H9 (cell line): ENCODE measurements at regions not wholly inside any gene's neighbourhood (a gene's known extent, or its start where the extent isn't known, plus 50 kb on each side); places are given as distances from the start of the nearest gene placed in this dataset.

ENCODE experiments used
- DNase-seq: peaks from one replicate; pipeline ENCODE4 v3.0.0-alpha.2; 2017
- H2AFZ ChIP-seq: one replicate; pipeline ENCODE4 v1.6.1; 2013; ENCODE audit warnings: mild to moderate bottlenecking, low read length, control low read depth, moderate library complexity
- H2AK5ac ChIP-seq: 2 replicates; pipeline ENCODE4 v1.6.1; 2013; ENCODE audit warnings: low read length, control low read depth, mixed read lengths; ENCODE audit not compliant: insufficient read length
- H2BK120ac ChIP-seq: one replicate; pipeline ENCODE4 v1.6.1; 2013; ENCODE audit warnings: low read depth, mild to moderate bottlenecking, low read length, control low read depth, inconsistent platforms; ENCODE audit not compliant: poor library complexity, severe bottlenecking
- H2BK12ac ChIP-seq: 2 replicates; pipeline ENCODE4 v1.6.1; 2013; ENCODE audit warnings: low read length, control low read depth, mixed read lengths, low read depth; ENCODE audit not compliant: insufficient read length
- H2BK15ac ChIP-seq: 2 replicates; pipeline ENCODE4 v1.6.1; 2013; ENCODE audit warnings: low read depth, low read length, control low read depth
- H2BK20ac ChIP-seq: one replicate; pipeline ENCODE4 v1.6.1; 2013; ENCODE audit warnings: low read depth, mild to moderate bottlenecking, low read length, control low read depth, inconsistent platforms; ENCODE audit not compliant: poor library complexity, severe bottlenecking
- H2BK5ac ChIP-seq: 2 replicates; pipeline ENCODE4 v1.6.1; 2013; ENCODE audit warnings: low read length, control low read depth, mixed read lengths; ENCODE audit not compliant: insufficient read length
- H3K14ac ChIP-seq: 2 replicates; pipeline ENCODE4 v1.6.1; 2013; ENCODE audit warnings: low read length, control low read depth; ENCODE audit not compliant: insufficient read depth
- H3K18ac ChIP-seq: 2 replicates; pipeline ENCODE4 v1.6.1; 2013; ENCODE audit warnings: low read depth, mild to moderate bottlenecking, mixed read lengths, low read length, control low read depth; ENCODE audit not compliant: insufficient read length
- H3K23ac ChIP-seq: 2 replicates; pipeline ENCODE4 v1.6.1; 2013; ENCODE audit warnings: low read length, control low read depth, mixed read lengths, low read depth; ENCODE audit not compliant: insufficient read length
- H3K23me2 ChIP-seq: 2 replicates; pipeline ENCODE4 v1.6.1; 2013; ENCODE audit warnings: low read depth, mild to moderate bottlenecking, mixed read lengths, low read length, control low read depth; ENCODE audit not compliant: insufficient read length, poor library complexity, severe bottlenecking
- H3K27ac ChIP-seq: 2 replicates; pipeline ENCODE4 v1.5.1; 2013; ENCODE audit warnings: low read length, control low read depth, mixed read lengths, low read depth; ENCODE audit not compliant: insufficient read length
- H3K27me3 ChIP-seq: 2 replicates; pipeline ENCODE4 v1.6.1; 2013; ENCODE audit warnings: low read length, control low read depth, inconsistent platforms; ENCODE audit not compliant: insufficient read depth
- H3K4ac ChIP-seq: 2 replicates; pipeline ENCODE4 v1.6.1; 2013; ENCODE audit warnings: low read depth, mild to moderate bottlenecking, control low read depth, inconsistent platforms, low read length, moderate library complexity
- H3K4me1 ChIP-seq: 2 replicates; pipeline ENCODE4 v1.6.1; 2013; ENCODE audit warnings: low read length, control low read depth, inconsistent platforms; ENCODE audit not compliant: insufficient read depth
- H3K4me2 ChIP-seq: 2 replicates; pipeline ENCODE4 v1.6.1; 2013; ENCODE audit warnings: low read length, control low read depth, mixed read lengths; ENCODE audit not compliant: insufficient read length, insufficient read depth
- H3K56ac ChIP-seq: 2 replicates; pipeline ENCODE4 v1.6.1; 2013; ENCODE audit warnings: low read depth, mild to moderate bottlenecking, mixed read lengths, low read length, control low read depth; ENCODE audit not compliant: insufficient read length
- H3K79me1 ChIP-seq: 2 replicates; pipeline ENCODE4 v1.6.1; 2013; ENCODE audit warnings: low read depth, mild to moderate bottlenecking, moderate library complexity, low read length, control low read depth, inconsistent platforms; ENCODE audit not compliant: insufficient read depth, poor library complexity, severe bottlenecking
- H3K79me2 ChIP-seq: 2 replicates; pipeline ENCODE4 v1.6.1; 2013; ENCODE audit warnings: low read length, control low read depth, inconsistent platforms; ENCODE audit not compliant: insufficient read depth
- H3K9ac ChIP-seq: 2 replicates; pipeline ENCODE4 v1.6.1; 2013; ENCODE audit warnings: low read length, control low read depth, mixed read lengths; ENCODE audit not compliant: insufficient read length; ENCODE audit errors: extremely low read depth
- H3K9me3 ChIP-seq: one replicate; pipeline ENCODE4 v1.6.1; 2013; ENCODE audit warnings: low read depth, low read length, inconsistent platforms; ENCODE audit not compliant: control insufficient read depth
- H3T11ph ChIP-seq: one replicate; pipeline ENCODE4 v1.6.1; 2013; ENCODE audit warnings: mild to moderate bottlenecking, low read length, control low read depth, inconsistent platforms
- H4K20me1 ChIP-seq: one replicate; pipeline ENCODE4 v1.6.1; 2013; ENCODE audit not compliant: control insufficient read depth, insufficient read length, insufficient read depth
- H4K5ac ChIP-seq: 2 replicates; pipeline ENCODE4 v1.6.1; 2013; ENCODE audit warnings: low read depth, mild to moderate bottlenecking, mixed read lengths, low read length, control low read depth; ENCODE audit not compliant: insufficient read length
- H4K8ac ChIP-seq: replicated peaks from 2 replicates; pipeline ENCODE4 v1.6.1; 2013; ENCODE audit warnings: low read length, control low read depth, mixed read lengths, low read depth; ENCODE audit not compliant: insufficient read length
- H4K91ac ChIP-seq: 2 replicates; pipeline ENCODE4 v1.6.1; 2013; ENCODE audit warnings: low read depth, mild to moderate bottlenecking, moderate library complexity, mixed read lengths, low read length, control low read depth; ENCODE audit not compliant: insufficient read length
- H3K27ac Mint-ChIP-seq, 3 experiments: 2 replicates in 2 of 3; 3 replicates in 1 of 3; pipeline ENCODE4 v1.8.0; 2020 to 2021; ENCODE audit warnings: mixed read lengths in 3 of 3, mild to moderate bottlenecking in 1 of 3, moderate library complexity in 1 of 3
- H3K27me3 Mint-ChIP-seq: 2 replicates; pipeline ENCODE4 v1.8.0; 2021; ENCODE audit warnings: low read depth, mild to moderate bottlenecking, moderate library complexity, mixed read lengths
- H3K36me3 Mint-ChIP-seq, 3 experiments: 2 replicates in 2 of 3; 3 replicates in 1 of 3; pipeline ENCODE4 v1.8.0; 2020 to 2021; ENCODE audit warnings: low read depth in 3 of 3, mixed read lengths in 3 of 3; ENCODE audit not compliant: insufficient read depth in 1 of 3
- H3K4me1 Mint-ChIP-seq, 2 experiments: 2 replicates each; pipeline ENCODE4 v1.8.0; 2020; ENCODE audit warnings: mixed read lengths in 2 of 2
- H3K4me3 Mint-ChIP-seq, 2 experiments: 2 replicates in 1 of 2; 3 replicates in 1 of 2; pipeline ENCODE4 v1.8.0; 2020 to 2021; ENCODE audit warnings: mild to moderate bottlenecking in 2 of 2, mixed read lengths in 2 of 2, moderate library complexity in 1 of 2
- H3K9me3 Mint-ChIP-seq, 2 experiments: 2 replicates in 1 of 2; 3 replicates in 1 of 2; pipeline ENCODE4 v1.8.0; 2020; ENCODE audit warnings: mild to moderate bottlenecking in 2 of 2, mixed read lengths in 2 of 2, moderate library complexity in 1 of 2
- WGBS: extraction: QIAGEN DNeasy Blood & Tissue Kit; methylation state at CpG from one replicate; pipeline ENCODE4 v1.1.7; 2013; ENCODE audit warnings: missing lambda C conversion rate, low lambda C conversion rate, mixed read lengths; ENCODE audit not compliant: insufficient read length; ENCODE audit errors: extremely low coverage; 5-methylcytosine and 5-hydroxymethylcytosine counted together
- TF ChIP-seq, protein P1 (sequence below): fragments of 200-600 bp; sonication (generic); conservative IDR thresholded peaks from 3 replicates; pipeline ENCODE4 v1.8.0; 2021; ENCODE audit warnings: antibody characterized with exemption, mild to moderate bottlenecking

DNA sequence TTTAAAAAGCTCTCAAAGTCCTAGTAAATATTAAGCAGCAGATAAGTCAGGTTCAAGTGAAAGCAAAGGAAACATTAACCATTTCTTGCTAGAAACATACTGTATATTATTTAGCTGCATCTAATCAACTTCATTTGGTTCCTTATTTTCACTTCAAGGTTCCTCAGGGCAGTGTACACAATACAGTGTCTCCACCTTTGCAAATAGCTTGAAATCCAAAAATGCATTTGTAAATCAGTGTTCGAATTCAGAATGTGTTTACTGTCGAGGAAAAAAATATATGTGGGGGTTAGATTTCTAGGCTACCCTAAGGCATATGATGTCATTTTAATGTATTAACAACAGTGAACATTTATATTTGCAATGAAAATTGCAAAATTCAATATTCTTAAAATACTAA lies 436.0 kb downstream of the CETN3 start:
- no peak overlapping the region for H3K4me3 Mint-ChIP-seq
- H2AFZ ChIP-seq, result no peak overlapping the region
- no peak overlapping the region for H4K5ac ChIP-seq

More for the DNA sequence above, 436.0 kb downstream of the CETN3 start:
- Histone ChIP-seq H4K20me1 (no peaks in the 10 kb centered on the region), H3K4ac (no peak overlapping the region), H3T11ph (no peak overlapping the region), H3K18ac (no peak overlapping the region), H2AK5ac (no peak overlapping the region), H3K23ac (no peak overlapping the region), H3K9ac (no peak overlapping the region), H2BK15ac (no peak overlapping the region), H3K27ac (no peak overlapping the region), H2BK120ac (no peak overlapping the region), H3K79me2 (no peaks in the 10 kb centered on the region), H3K4me1 (no peaks in the 10 kb centered on the region), H3K14ac (no peak overlapping the region), H2BK12ac (no peak overlapping the region), H3K27me3 (no peaks in the 10 kb centered on the region), H4K91ac (no peak overlapping the region), H3K23me2 (no peaks in the 10 kb centered on the region), H4K8ac (no peak overlapping the region), H3K4me2 (no peak overlapping the region), H2BK20ac (no peak overlapping the region), H3K79me1 (no peaks in the 10 kb centered on the region), H2BK5ac (no peak overlapping the region), H3K56ac (no peak overlapping the region), H3K9me3 (no peaks in the 10 kb centered on the region)
- TF ChIP-seq, protein P1, sequence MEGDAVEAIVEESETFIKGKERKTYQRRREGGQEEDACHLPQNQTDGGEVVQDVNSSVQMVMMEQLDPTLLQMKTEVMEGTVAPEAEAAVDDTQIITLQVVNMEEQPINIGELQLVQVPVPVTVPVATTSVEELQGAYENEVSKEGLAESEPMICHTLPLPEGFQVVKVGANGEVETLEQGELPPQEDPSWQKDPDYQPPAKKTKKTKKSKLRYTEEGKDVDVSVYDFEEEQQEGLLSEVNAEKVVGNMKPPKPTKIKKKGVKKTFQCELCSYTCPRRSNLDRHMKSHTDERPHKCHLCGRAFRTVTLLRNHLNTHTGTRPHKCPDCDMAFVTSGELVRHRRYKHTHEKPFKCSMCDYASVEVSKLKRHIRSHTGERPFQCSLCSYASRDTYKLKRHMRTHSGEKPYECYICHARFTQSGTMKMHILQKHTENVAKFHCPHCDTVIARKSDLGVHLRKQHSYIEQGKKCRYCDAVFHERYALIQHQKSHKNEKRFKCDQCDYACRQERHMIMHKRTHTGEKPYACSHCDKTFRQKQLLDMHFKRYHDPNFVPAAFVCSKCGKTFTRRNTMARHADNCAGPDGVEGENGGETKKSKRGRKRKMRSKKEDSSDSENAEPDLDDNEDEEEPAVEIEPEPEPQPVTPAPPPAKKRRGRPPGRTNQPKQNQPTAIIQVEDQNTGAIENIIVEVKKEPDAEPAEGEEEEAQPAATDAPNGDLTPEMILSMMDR, result no peak
- no CpG with 5 or more reads among the region's 2 CpGs for WGBS
- Mint-ChIP-seq H3K27me3 (no peaks in the 10 kb centered on the region), H3K27ac (no peak overlapping the region), H3K4me1 (no peaks in the 10 kb centered on the region), H3K36me3 (no peaks in the 10 kb centered on the region), H3K9me3 (no peaks in the 10 kb centered on the region)
- DNase-seq, result no peak
